ENCODE measurements at regions not wholly inside any gene's neighbourhood (a gene's known extent, or its start where the extent isn't known, plus 50 kb on each side); places are given as distances from the start of the nearest gene placed in this dataset.

DNA sequence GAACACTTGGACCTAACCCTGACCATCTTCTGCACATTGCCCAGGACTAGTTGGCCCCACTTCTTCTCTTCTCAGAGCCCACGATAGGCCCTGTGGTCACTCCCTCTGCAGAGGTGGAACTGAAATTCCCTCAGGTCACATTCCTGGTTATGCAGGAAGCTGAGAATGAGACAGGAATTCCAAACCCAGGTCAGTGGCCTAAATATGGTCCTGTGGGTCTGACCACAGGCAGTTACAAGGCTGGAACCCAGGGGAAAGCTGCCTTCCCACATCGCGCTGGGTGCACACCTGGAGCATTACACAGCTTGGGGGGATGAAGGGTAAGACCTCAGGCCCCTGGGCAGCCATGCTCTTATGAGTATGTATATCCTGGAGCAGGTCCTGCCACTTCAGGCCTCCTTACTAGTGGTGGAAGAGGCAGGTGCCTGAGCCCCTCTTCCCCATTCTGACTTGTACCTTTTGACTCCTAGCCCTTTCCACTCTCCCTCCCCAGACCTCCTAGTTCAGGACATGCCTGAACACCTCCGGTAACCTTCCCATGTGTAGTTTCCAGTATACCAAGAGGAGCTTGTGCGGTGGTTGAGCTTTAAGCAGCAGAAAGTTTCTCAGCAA, 173.5 kb downstream of the ASMT start:
- Histone ChIP-seq H3K4ac (replicated peaks; ENCODE audit: insufficient read length, low read depth, low read length) (no peak overlapping the region), H3K36me3 (ENCODE audit: control insufficient read depth in 2 of 4, insufficient read depth in 4 of 4, low read length in 3 of 4) (no peaks in the 10 kb centered on the region), H3K23me2 (ENCODE audit: low read depth, low read length) (no peaks in the 10 kb centered on the region), H3K18ac (ENCODE audit: extremely low read depth, low read length) (no peak overlapping the region), H4K20me1 (replicated peaks in 1 of 2; ENCODE audit: control insufficient read depth in 1 of 2, insufficient read depth in 2 of 2, low read length in 2 of 2) (no peaks in the 10 kb centered on the region), H3K4me1 (replicated peaks in 1 of 4; ENCODE audit: control insufficient read depth in 3 of 4, insufficient read depth in 4 of 4, low read length in 3 of 4) (no peaks in the 10 kb centered on the region), H3K27ac (ENCODE audit: low read depth, low read length) (no peak overlapping the region), H3K56ac (replicated peaks; ENCODE audit: insufficient read length, low read depth, low read length) (no peak overlapping the region), H4K91ac (replicated peaks; ENCODE audit: insufficient read length, low read length) (no peak overlapping the region), H3K14ac (ENCODE audit: insufficient read length) (no peak overlapping the region), H3K9ac (replicated peaks in 1 of 4; ENCODE audit: extremely low read depth in 1 of 4, low read depth in 3 of 4, low read length in 3 of 4) (no peak overlapping the region), H2BK15ac (ENCODE audit: low read length) (no peak overlapping the region; the same call in 1 of the 2 replicates), H3K79me1 (ENCODE audit: low read depth, low read length) (no peaks in the 10 kb centered on the region), H2AFZ (ENCODE audit: low read length) (no peak overlapping the region), H3K27me3 (replicated peaks in 1 of 4; ENCODE audit: control insufficient read depth in 3 of 4, extremely low read depth in 1 of 4, insufficient read depth in 3 of 4, low read length in 3 of 4) (no peaks in the 10 kb centered on the region), H2BK20ac (ENCODE audit: low read length) (no peak overlapping the region), H4K5ac (ENCODE audit: insufficient read length, low read depth, low read length) (no peak overlapping the region), H4K8ac (ENCODE audit: extremely low read depth, insufficient read depth, low read length) (no peak overlapping the region), H3K79me2 (ENCODE audit: control insufficient read depth in 1 of 2, insufficient read depth in 2 of 2, low read length in 2 of 2) (no peaks in the 10 kb centered on the region), H2BK120ac (replicated peaks; ENCODE audit: low read depth, low read length) (no peak overlapping the region), H3K9me3 (ENCODE audit: insufficient read depth in 2 of 2, low read depth in 1 of 2, low read length in 1 of 2) (peaks cover 2 to 10% of the 10 kb centered on the region in 2 experiments; a peak in 3 of 4 replicates), H3K4me2 (ENCODE audit: insufficient read depth in 1 of 2, low read depth in 2 of 2, low read length in 2 of 2) (no peak overlapping the region), H3K23ac (ENCODE audit: insufficient read length) (no peak overlapping the region), H2BK5ac (ENCODE audit: low read depth, low read length) (no peak overlapping the region), H3K4me3 (ENCODE audit: extremely low read depth in 1 of 4, insufficient read depth in 2 of 4, low read depth in 3 of 4, low read length in 4 of 4) (no peak overlapping the region), H2AK5ac (ENCODE audit: low read depth, low read length) (no peak overlapping the region), H2BK12ac (ENCODE audit: low read depth, low read length) (no peak overlapping the region)
- ChIA-PET POLR2A (ENCODE audit: partially characterized antibody) (no interaction called here), CTCF (ENCODE audit: partially characterized antibody) (no interaction called here)
- DNase-seq (ENCODE audit: low read depth in 1 of 2, low spot score in 2 of 2) (peak in 1 of 2 experiments; percentile 26), FAIRE-seq (no peak)
- 94% methylated on average over 5 of the region's 5 CpGs; no CpG with 5 or more reads in 1 of the 2 experiments for WGBS, 2 experiments (ENCODE audit: extremely low coverage in 1 of 2, insufficient coverage in 1 of 2, insufficient read length in 1 of 2, insufficient replicate concordance in 2 of 2, low coverage in 1 of 2, low lambda C conversion rate in 2 of 2, missing lambda C conversion rate in 1 of 2)
- TF ChIP-seq, protein P1, sequence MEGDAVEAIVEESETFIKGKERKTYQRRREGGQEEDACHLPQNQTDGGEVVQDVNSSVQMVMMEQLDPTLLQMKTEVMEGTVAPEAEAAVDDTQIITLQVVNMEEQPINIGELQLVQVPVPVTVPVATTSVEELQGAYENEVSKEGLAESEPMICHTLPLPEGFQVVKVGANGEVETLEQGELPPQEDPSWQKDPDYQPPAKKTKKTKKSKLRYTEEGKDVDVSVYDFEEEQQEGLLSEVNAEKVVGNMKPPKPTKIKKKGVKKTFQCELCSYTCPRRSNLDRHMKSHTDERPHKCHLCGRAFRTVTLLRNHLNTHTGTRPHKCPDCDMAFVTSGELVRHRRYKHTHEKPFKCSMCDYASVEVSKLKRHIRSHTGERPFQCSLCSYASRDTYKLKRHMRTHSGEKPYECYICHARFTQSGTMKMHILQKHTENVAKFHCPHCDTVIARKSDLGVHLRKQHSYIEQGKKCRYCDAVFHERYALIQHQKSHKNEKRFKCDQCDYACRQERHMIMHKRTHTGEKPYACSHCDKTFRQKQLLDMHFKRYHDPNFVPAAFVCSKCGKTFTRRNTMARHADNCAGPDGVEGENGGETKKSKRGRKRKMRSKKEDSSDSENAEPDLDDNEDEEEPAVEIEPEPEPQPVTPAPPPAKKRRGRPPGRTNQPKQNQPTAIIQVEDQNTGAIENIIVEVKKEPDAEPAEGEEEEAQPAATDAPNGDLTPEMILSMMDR (IDR thresholded peaks at IDR 0.05; ENCODE audit: control extremely low read depth in 1 of 3, insufficient read depth in 1 of 3, low read depth in 1 of 3, low read length in 3 of 3), result no peak
- TF ChIP-seq YY1 (IDR thresholded peaks at IDR 0.05; ENCODE audit: low read depth, low read length) (no peak), CTBP2 (IDR thresholded peaks at IDR 0.05; ENCODE audit: borderline replicate concordance, insufficient read depth, insufficient read length, low read length) (no peak), CBX5 (IDR thresholded peaks at IDR 0.05; ENCODE audit: low read depth, low read length) (no peak), KDM4A (IDR thresholded peaks at IDR 0.05; ENCODE audit: low read depth, low read length, severe bottlenecking) (no peak), SIX5 (IDR thresholded peaks at IDR 0.05; ENCODE audit: low read depth, low read length) (no peak), EZH2 (IDR thresholded peaks at IDR 0.05; ENCODE audit: low read depth, low read length, severe bottlenecking) (no peak), FOSL1 (IDR thresholded peaks at IDR 0.05; ENCODE audit: insufficient read depth, low read depth, low read length) (no peak), TBP (IDR thresholded peaks at IDR 0.05; ENCODE audit: low read depth, low read length) (no peak), KDM1A (IDR thresholded peaks at IDR 0.05; ENCODE audit: borderline replicate concordance, low read length) (no peak), JUN (IDR thresholded peaks at IDR 0.05; ENCODE audit: low read depth, low read length) (no peak)

Data from H1 (cell line).